Fibroblast of skin of right biceps (primary cell): ENCODE measurements at regions not wholly inside any gene's neighbourhood (a gene's known extent, or its start where the extent isn't known, plus 50 kb on each side); places are given as distances from the start of the nearest gene placed in this dataset.

Experiments
- DNase-seq: peaks from one replicate; pipeline ENCODE4 v3.0.0-alpha.2; 2013

- DNase-seq = no peak
Measured at GRCh38 chr18:76594966-76595365, 99.9 kb upstream of the ZNF516 start.

- no peak for DNase-seq
Measured at GRCh38 chr18:76593843-76594242, 98.8 kb upstream of the ZNF516 start.

- no peak for DNase-seq
Measured at GRCh38 chr18:76592981-76593381, 97.9 kb upstream of the ZNF516 start.

GRCh38 chr18:76592096-76592495 lies 97.1 kb upstream of the ZNF516 start:
- no peak for DNase-seq

- DNase-seq = no peak
Measured at GRCh38 chr18:76589866-76590265, 94.8 kb upstream of the ZNF516 start.

- DNase-seq = no peak
Measured at GRCh38 chr18:76589316-76589715, 94.3 kb upstream of the ZNF516 start.

GRCh38 chr18:76588601-76589226 lies 93.7 kb upstream of the ZNF516 start:
- no peak for DNase-seq

- no peak for DNase-seq
Measured at GRCh38 chr18:76587879-76588271, 92.8 kb upstream of the ZNF516 start.

GRCh38 chr18:76587147-76587878 lies 92.3 kb upstream of the ZNF516 start:
- DNase-seq = no peak

- no peak for DNase-seq
Measured at GRCh38 chr18:76584414-76585310, 89.6 kb upstream of the ZNF516 start.

GRCh38 chr18:76581261-76581660 lies 86.2 kb upstream of the ZNF516 start:
- no peak for DNase-seq

GRCh38 chr18:76580288-76580962 lies 85.4 kb upstream of the ZNF516 start:
- no peak for DNase-seq

- no peak for DNase-seq
Measured at GRCh38 chr18:76579301-76579695, 84.3 kb upstream of the ZNF516 start.

- DNase-seq = no peak
Measured at GRCh38 chr18:76578571-76579300, 83.7 kb upstream of the ZNF516 start.

- peak; percentile 67 for DNase-seq
Measured at GRCh38 chr18:76573325-76574025, 78.4 kb upstream of the ZNF516 start.

- no peak for DNase-seq
Measured at GRCh38 chr18:76572518-76573247, 77.6 kb upstream of the ZNF516 start.

GRCh38 chr18:76571689-76572088 lies 76.6 kb upstream of the ZNF516 start:
- no peak for DNase-seq

GRCh38 chr18:76570856-76571255 lies 75.8 kb upstream of the ZNF516 start:
- DNase-seq = no peak

- DNase-seq = no peak
Measured at GRCh38 chr18:76569644-76570419, 74.8 kb upstream of the ZNF516 start.

GRCh38 chr18:76568731-76569130 lies 73.7 kb upstream of the ZNF516 start:
- no peak for DNase-seq
